ENCODE measurements at regions not wholly inside any gene's neighbourhood (a gene's known extent, or its start where the extent isn't known, plus 50 kb on each side); places are given as distances from the start of the nearest gene placed in this dataset.

GRCh38 chr7:10718768-10719167 lies 254.9 kb upstream of the PHF14 start:
- Histone ChIP-seq H2BK5ac (ENCODE audit: insufficient read length, low read length) (no peak overlapping the region), H4K20me1 (ENCODE audit: control insufficient read depth, insufficient read depth, insufficient read length) (no peaks in the 10 kb centered on the region), H3K79me1 (ENCODE audit: insufficient read depth, low read depth, low read length, poor library complexity, severe bottlenecking) (no peaks in the 10 kb centered on the region), H2AK5ac (ENCODE audit: insufficient read length, low read length) (no peak overlapping the region), H3K9me3 (ENCODE audit: control insufficient read depth, low read depth, low read length) (no peaks in the 10 kb centered on the region), H2BK12ac (ENCODE audit: insufficient read length, low read depth, low read length) (no peak overlapping the region), H3K27ac (ENCODE audit: insufficient read length, low read depth, low read length) (no peak overlapping the region), H3K27me3 (ENCODE audit: insufficient read depth, low read length) (no peaks in the 10 kb centered on the region), H2BK120ac (ENCODE audit: low read depth, low read length, poor library complexity, severe bottlenecking) (no peak overlapping the region), H2BK15ac (ENCODE audit: low read depth, low read length) (no peak overlapping the region), H3K23ac (ENCODE audit: insufficient read length, low read depth, low read length) (no peak overlapping the region), H2AFZ (ENCODE audit: low read length) (no peak overlapping the region), H3K23me2 (ENCODE audit: insufficient read length, low read depth, low read length, poor library complexity, severe bottlenecking) (no peaks in the 10 kb centered on the region), H4K8ac (replicated peaks; ENCODE audit: insufficient read length, low read depth, low read length) (no peak overlapping the region), H3K9ac (ENCODE audit: extremely low read depth, insufficient read length, low read length) (no peak overlapping the region), H3K18ac (ENCODE audit: insufficient read length, low read depth, low read length) (no peak overlapping the region), H4K91ac (ENCODE audit: insufficient read length, low read depth, low read length) (no peak overlapping the region), H4K5ac (ENCODE audit: insufficient read length, low read depth, low read length) (no peak overlapping the region), H3K14ac (ENCODE audit: insufficient read depth, low read length) (no peak overlapping the region), H3K4ac (ENCODE audit: low read depth, low read length) (no peak overlapping the region), H3K4me2 (ENCODE audit: insufficient read depth, insufficient read length, low read length) (no peak overlapping the region), H2BK20ac (ENCODE audit: low read depth, low read length, poor library complexity, severe bottlenecking) (no peak overlapping the region), H3K4me1 (ENCODE audit: insufficient read depth, low read length) (no peaks in the 10 kb centered on the region), H3K56ac (ENCODE audit: insufficient read length, low read depth, low read length) (no peak overlapping the region), H3T11ph (ENCODE audit: low read length) (no peak overlapping the region), H3K79me2 (ENCODE audit: insufficient read depth, low read length) (no peaks in the 10 kb centered on the region)
- no CpG with 5 or more reads among the region's 5 CpGs for WGBS (ENCODE audit: extremely low coverage, insufficient read length, low lambda C conversion rate)
- TF ChIP-seq CTCF (conservative IDR thresholded peaks at IDR 0.05): no peak
- Mint-ChIP-seq H3K36me3 (ENCODE audit: insufficient read depth in 1 of 3, low read depth in 3 of 3) (no peaks in the 10 kb centered on the region), H3K27ac (peak overlapping the region in 1 of 3 experiments; percentile 19; a peak in 1 of 7 replicates), H3K27me3 (ENCODE audit: low read depth) (no peaks in the 10 kb centered on the region), H3K4me1 (peaks cover 5 to 6% of the 10 kb centered on the region in 2 experiments; a peak in 3 of 4 replicates), H3K4me3 (no peak overlapping the region), H3K9me3 (no peaks in the 10 kb centered on the region)
- no peak for DNase-seq

Data from H9 (cell line).